ENCODE measurements at regions not wholly inside any gene's neighbourhood (a gene's known extent, or its start where the extent isn't known, plus 50 kb on each side); places are given as distances from the start of the nearest gene placed in this dataset.

DNA sequence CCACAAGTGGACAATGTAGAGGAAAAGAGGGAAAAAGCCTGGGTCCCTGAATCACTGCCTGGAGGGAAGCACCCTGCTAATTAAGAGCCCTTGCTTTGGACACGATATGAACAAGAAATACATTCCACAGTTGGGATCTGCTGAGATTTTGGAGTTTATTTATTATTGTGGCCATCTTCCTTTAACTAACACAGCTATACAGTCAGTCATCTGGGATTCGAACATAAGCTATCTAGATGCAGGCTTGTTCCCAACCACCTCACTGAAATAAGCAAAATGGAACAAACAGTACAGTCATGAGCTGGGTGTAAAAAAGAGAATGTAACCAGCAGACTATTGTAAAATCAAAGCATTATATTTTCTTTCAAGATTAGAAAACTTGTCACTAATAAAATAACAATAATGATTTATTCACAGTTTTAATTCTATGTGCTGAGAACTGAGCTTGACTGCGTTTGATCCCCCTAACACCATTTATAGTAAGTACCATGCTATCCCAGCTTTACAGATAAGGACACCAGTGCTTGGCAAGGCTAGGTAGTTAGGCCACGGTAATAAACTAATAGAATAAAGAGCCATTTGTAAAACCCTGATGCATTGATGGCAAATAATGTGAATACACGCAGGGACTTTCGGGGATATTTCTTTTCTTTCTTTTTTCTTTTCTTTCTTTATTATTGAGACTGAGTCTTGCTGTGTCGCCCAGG, 223.8 kb upstream of the KLF6 start:
- Mint-ChIP-seq H3K27me3 (ENCODE audit: unreplicated experiment) (no peaks in the 10 kb centered on the region), H3K9me3 (ENCODE audit: low read depth, unreplicated experiment) (no peaks in the 10 kb centered on the region), H3K27ac (ENCODE audit: unreplicated experiment) (no peak overlapping the region), H3K36me3 (ENCODE audit: insufficient read depth, unreplicated experiment) (no peaks in the 10 kb centered on the region), H3K4me1 (ENCODE audit: low read depth, unreplicated experiment) (no peaks in the 10 kb centered on the region), H3K4me3 (ENCODE audit: low read depth, unreplicated experiment) (no peak overlapping the region)
- intact Hi-C loops (cut with micrococcal nuclease; ENCODE audit: unreplicated experiment) = no loop called here
- no peak for DNase-seq
- CTCF ChIA-PET = no interaction called here
- TF ChIP-seq CTCF (IDR thresholded peaks at IDR 0.05; ENCODE audit: unreplicated experiment) = no peak
- BruUV-seq (replicated peaks) = no TSS peak

DNA sequence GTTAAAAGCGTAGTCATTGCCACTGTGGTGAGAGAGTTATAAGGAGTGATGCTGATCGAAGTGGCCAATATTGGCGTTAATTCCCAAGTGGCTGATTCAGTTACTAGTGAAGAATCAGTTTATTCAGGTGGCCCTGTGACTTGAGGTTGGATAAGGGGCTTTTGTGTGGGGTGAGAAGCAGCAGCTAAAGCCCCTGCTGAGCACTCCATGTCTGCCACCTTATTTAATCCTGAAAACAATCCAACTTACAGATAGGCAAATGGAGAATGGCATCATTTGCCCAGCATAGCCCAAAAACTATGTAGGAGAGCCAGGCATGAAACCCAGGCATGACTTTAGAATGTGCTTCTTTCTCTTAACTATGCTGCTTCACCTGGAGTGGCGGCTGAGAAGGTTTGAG, 222.8 kb upstream of the KLF6 start:
- TF ChIP-seq CTCF (IDR thresholded peaks at IDR 0.05; ENCODE audit: unreplicated experiment) = no peak
- no TSS peak for BruUV-seq (replicated peaks)
- Mint-ChIP-seq H3K36me3 (ENCODE audit: insufficient read depth, unreplicated experiment) (no peaks in the 10 kb centered on the region), H3K4me3 (ENCODE audit: low read depth, unreplicated experiment) (no peak overlapping the region), H3K27me3 (ENCODE audit: unreplicated experiment) (no peaks in the 10 kb centered on the region), H3K4me1 (ENCODE audit: low read depth, unreplicated experiment) (no peaks in the 10 kb centered on the region), H3K9me3 (ENCODE audit: low read depth, unreplicated experiment) (no peaks in the 10 kb centered on the region), H3K27ac (ENCODE audit: unreplicated experiment) (no peak overlapping the region)
- intact Hi-C loops (cut with micrococcal nuclease; ENCODE audit: unreplicated experiment) = no loop called here
- CTCF ChIA-PET = no interaction called here
- DNase-seq = no peak

DNA sequence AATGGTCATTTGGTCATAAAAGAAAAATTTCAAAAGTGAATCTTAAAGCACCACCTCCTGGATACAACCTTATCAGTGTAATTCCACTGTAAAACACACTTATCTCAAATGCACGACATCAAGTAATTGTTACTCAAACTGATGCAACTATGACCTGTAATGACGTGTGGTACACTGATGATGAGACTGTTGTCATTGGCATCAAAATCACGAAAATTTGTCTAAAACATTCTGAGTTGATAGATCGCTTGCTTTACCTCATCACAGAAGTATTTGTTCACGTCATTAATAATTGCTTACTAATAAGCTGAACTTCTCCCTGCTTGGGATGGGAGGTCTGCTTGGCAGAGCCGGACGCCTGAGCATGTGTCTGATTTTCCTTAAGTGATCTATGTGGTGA, 221.8 kb upstream of the KLF6 start:
- DNase-seq = no peak
- Mint-ChIP-seq H3K27me3 (ENCODE audit: unreplicated experiment) (no peaks in the 10 kb centered on the region), H3K9me3 (ENCODE audit: low read depth, unreplicated experiment) (no peaks in the 10 kb centered on the region), H3K36me3 (ENCODE audit: insufficient read depth, unreplicated experiment) (no peaks in the 10 kb centered on the region), H3K4me1 (ENCODE audit: low read depth, unreplicated experiment) (no peaks in the 10 kb centered on the region), H3K27ac (ENCODE audit: unreplicated experiment) (no peak overlapping the region), H3K4me3 (ENCODE audit: low read depth, unreplicated experiment) (no peak overlapping the region)
- no peak for TF ChIP-seq CTCF (IDR thresholded peaks at IDR 0.05; ENCODE audit: unreplicated experiment)
- intact Hi-C loops (cut with micrococcal nuclease; ENCODE audit: unreplicated experiment) = no loop called here
- CTCF ChIA-PET = no interaction called here
- BruUV-seq (replicated peaks) = no TSS peak

- TF ChIP-seq CTCF (IDR thresholded peaks at IDR 0.05; ENCODE audit: unreplicated experiment) = no peak
- BruUV-seq (replicated peaks) = no TSS peak
- H3K27ac Mint-ChIP-seq (ENCODE audit: unreplicated experiment) = no peak overlapping the region
- no peaks in the 10 kb centered on the region for H3K9me3 Mint-ChIP-seq (ENCODE audit: low read depth, unreplicated experiment)
- no peak for DNase-seq
- H3K4me3 Mint-ChIP-seq (ENCODE audit: low read depth, unreplicated experiment) = no peak overlapping the region
- CTCF ChIA-PET = no interaction called here
- intact Hi-C loops (cut with micrococcal nuclease; ENCODE audit: unreplicated experiment) = no loop called here
- no peaks in the 10 kb centered on the region for H3K27me3 Mint-ChIP-seq (ENCODE audit: unreplicated experiment)
- H3K4me1 Mint-ChIP-seq (ENCODE audit: low read depth, unreplicated experiment) = no peaks in the 10 kb centered on the region
- no peaks in the 10 kb centered on the region for H3K36me3 Mint-ChIP-seq (ENCODE audit: insufficient read depth, unreplicated experiment)
Measured at GRCh38 chr10:4006051-4006450, 221.0 kb upstream of the KLF6 start.

All from Calu3 (cell line).